Activated CD4-positive, alpha-beta T cell treated with anti-CD3 and anti-CD28 coated beads, Interleukin-2, amount 50 U/mL, for 1 hour (primary cell): ENCODE measurements at regions not wholly inside any gene's neighbourhood (a gene's known extent, or its start where the extent isn't known, plus 50 kb on each side); places are given as distances from the start of the nearest gene placed in this dataset.

Experiments used
- DNase-seq: peaks from one replicate; pipeline ENCODE4 v3.0.0-alpha.2; 2020

DNA sequence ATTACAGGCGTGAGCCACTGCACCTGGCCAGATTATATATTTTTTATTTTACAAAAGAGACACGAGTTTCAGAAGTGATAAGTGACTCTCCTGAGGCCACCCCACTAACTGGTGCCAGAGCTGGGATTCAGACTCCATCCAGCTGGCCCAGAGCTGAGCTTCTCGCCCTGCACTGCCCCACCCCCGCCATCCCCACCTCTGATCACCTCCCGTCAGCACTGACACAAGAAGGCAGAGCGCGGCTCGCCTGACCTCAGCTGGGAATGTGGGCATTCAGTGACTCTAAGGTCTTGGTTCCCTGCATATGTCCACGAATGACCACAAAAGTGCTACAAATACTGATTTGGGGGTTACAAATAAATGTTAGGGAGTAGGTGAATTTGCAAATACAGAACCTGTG is 56.1 kb upstream of the GALNT15 start:
- no peak for DNase-seq

DNA sequence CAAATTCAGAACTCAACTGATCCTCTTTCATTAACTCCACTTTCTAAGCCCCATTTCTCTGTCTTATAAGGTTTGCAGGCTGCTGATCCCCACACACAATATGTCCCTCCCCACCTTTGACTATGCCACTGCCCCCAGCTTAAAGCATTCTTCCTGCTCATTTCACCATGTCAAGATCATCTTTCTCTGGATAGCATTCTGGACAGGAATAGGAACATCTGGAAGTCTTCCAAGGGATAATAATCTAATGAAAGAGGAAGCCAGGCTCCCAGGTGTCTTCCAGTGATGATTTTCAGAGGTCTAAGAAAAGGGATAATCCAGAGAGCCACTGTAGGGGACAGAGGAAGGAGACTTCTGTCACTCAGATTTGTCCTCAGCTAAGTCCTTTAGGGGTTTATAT is 54.6 kb upstream of the GALNT15 start:
- no peak for DNase-seq

DNA sequence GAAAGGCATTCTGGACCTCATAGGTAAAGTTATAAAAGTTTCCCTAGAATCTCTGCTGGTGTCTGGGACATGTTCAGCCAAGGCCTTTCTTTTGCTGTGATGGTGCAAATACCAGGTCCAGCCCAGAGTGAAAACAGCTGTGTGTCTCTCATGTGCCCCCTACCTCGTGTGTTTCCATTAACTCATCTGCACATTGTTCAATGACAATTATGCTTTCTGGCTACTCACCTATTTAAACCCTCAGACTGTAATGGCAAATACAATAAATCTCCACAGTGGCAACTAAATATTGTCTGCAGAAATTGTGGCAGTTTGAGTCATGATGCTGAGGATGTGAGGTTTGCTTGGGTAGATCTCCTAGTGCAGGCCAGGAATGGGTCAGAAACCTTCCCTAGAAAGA is 53.1 kb upstream of the GALNT15 start:
- no peak for DNase-seq

DNA sequence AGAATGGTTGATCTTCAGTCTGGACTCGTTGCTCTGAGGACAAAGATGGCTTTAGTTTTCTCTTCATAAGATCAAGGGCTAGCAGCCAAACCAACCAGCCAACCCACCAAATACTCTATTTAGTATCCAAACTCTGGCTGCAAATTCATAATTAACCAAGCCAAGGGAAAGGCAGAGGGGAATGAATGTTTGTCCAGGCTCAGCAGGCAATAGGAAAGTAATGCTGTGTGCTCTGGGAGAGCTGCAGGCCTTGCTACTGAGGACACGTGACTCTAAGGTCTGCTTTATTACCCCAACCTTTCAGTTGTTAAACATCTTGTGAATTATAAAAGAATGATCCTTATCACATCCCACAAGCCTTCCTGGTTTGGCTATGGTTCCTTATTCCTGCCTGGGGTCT is 52.3 kb upstream of the GALNT15 start:
- DNase-seq: no peak

DNA sequence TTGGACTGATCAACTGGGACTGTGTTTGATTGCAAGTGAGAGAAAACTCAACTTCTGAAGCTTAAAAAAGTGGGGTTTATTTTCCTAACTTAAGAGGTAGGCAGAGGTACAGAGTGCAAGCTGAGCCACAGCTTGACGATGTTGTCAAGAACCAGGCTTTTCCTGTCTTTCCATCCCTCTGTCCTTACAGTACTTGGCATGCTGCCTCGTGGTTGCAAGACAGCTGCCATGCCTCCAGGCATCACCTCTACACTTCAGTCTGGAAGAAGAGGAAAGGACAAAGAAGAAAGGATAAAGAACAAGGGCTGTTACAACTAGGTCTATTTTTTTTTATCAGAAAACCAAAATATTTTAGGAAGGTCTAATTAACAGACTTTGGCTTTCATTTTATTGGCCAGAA is 51.8 kb upstream of the GALNT15 start:
- DNase-seq: no peak

DNA sequence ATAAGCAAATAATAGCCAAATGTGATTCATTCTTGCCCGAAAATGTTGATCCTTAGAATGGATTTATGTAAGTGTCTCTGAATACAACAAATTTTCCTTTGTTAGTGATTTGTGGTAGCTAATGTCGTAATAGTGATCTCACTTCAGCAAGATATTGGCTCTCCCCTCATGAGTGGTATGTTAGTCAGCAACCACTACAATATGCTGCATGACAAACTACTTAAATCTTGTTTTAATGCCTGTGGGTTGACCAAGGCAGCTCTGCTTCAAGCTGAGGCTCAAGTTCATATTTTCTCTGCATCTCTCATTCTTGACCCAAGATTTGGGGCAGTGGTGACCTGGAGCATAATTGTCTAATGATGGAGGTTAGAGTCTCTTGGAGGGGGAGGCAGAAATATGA is 49.8 kb upstream of the GALNT15 start:
- DNase-seq: no peak
